Central memory CD8-positive, alpha-beta T cell (primary cell): ENCODE measurements at regions not wholly inside any gene's neighbourhood (a gene's known extent, or its start where the extent isn't known, plus 50 kb on each side); places are given as distances from the start of the nearest gene placed in this dataset.

Experiments used
- ATAC-seq: fragments of 150-1000 bp; cut with Tn5 transposase; replicated peaks from 2 replicates; pipeline ENCODE4 v1.10.0; 2022; ENCODE audit warnings: mild to moderate bottlenecking, moderate FRiP score, moderate number of reproducible peaks; ENCODE audit not compliant: poor library complexity, severe bottlenecking; ENCODE audit errors: extremely low read depth
- DNase-seq, 2 donors: peaks; one replicate each; pipeline ENCODE4 v3.0.0; 2021; ENCODE audit warnings: low spot score in 2 of 2
- H3K27ac Mint-ChIP-seq: one replicate; pipeline ENCODE4 v1.8.0; 2022; ENCODE audit warnings: low read depth, mild to moderate bottlenecking, moderate library complexity, mixed read lengths
- H3K27me3 Mint-ChIP-seq: one replicate; pipeline ENCODE4 v1.8.0; 2022; ENCODE audit warnings: mixed read lengths
- H3K36me3 Mint-ChIP-seq: one replicate; pipeline ENCODE4 v1.8.0; 2022; ENCODE audit warnings: mild to moderate bottlenecking, moderate library complexity, mixed read lengths; ENCODE audit not compliant: insufficient read depth
- H3K4me1 Mint-ChIP-seq: one replicate; pipeline ENCODE4 v1.8.0; 2022; ENCODE audit warnings: mixed read lengths
- H3K4me3 Mint-ChIP-seq: one replicate; pipeline ENCODE4 v1.8.0; 2022; ENCODE audit warnings: mild to moderate bottlenecking, moderate library complexity, mixed read lengths
- H3K9me3 Mint-ChIP-seq: one replicate; pipeline ENCODE4 v1.8.0; 2022; ENCODE audit warnings: mixed read lengths

DNA sequence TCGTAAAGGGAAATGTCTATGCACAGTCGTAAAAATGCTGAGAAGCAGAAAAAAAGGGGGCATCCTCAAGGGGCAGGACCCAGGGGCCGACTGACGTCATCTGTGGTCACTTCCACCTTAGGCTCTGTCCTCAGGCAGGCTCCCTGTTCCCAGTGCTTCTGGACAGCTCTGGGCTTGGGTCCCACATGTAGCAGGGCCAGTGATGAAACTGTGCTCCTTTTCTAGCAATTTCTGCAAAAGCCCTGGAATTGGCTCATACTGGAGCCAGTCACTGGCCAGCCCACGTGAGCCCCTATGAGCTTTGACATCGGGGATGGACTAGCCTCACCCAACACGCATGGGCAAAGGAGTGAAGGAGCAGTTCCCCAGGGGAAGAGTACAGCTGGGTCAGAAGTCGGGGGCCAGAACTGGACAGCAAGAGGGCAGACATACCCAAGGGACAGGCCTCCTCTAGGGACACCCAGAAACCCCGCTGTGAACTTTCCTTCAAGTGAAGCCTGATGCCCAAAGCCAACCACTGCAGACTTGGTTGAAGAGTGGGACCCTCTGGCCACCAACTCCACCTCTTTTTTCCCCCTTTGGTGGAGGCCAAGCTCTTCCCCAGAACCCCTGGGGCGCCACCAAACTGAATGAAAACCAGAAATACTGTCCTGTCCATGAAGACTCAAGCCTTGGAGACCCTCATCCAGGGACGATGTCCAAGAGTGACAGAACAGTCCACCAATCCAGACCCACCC lies 1349.0 kb downstream of the BRD1 start:
- H3K4me1 Mint-ChIP-seq: no peaks in the 10 kb centered on the region
- DNase-seq: no peak

DNA sequence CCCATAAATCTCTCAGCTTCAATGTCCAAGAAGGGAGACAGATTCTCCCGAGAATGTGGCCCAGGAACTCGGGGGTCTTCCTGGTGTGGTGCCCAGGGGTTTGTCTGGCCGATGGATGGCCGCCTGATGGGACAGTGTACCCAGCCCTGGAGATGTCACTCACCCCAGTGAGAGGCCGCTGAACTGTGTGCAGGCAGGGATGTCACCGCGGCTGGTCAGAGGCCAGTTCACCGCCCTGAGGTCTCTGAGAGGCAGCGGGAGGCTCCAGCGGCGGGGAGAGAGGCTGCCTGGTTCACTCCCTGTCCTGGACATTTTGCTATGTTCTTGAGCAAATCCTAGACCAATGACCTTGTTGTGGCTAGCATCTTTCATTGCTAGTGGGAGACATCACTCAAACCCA lies 1349.5 kb downstream of the BRD1 start:
- H3K4me3 Mint-ChIP-seq: no peak overlapping the region
- H3K36me3 Mint-ChIP-seq: no peaks in the 10 kb centered on the region
- DNase-seq (no peak), ATAC-seq (no peak)
- no peaks in the 10 kb centered on the region for H3K4me1 Mint-ChIP-seq
- peaks cover 38% of the 10 kb centered on the region for H3K27me3 Mint-ChIP-seq
- H3K27ac Mint-ChIP-seq: no peak overlapping the region
- H3K9me3 Mint-ChIP-seq: no peaks in the 10 kb centered on the region

More for the DNA sequence above, 1349.0 kb downstream of the BRD1 start:
- H3K4me3 Mint-ChIP-seq: no peak overlapping the region
- no peaks in the 10 kb centered on the region for H3K9me3 Mint-ChIP-seq
- no peak for ATAC-seq
- H3K27ac Mint-ChIP-seq: no peak overlapping the region
- H3K27me3 Mint-ChIP-seq: peaks cover 32% of the 10 kb centered on the region
- H3K36me3 Mint-ChIP-seq: no peaks in the 10 kb centered on the region

DNA sequence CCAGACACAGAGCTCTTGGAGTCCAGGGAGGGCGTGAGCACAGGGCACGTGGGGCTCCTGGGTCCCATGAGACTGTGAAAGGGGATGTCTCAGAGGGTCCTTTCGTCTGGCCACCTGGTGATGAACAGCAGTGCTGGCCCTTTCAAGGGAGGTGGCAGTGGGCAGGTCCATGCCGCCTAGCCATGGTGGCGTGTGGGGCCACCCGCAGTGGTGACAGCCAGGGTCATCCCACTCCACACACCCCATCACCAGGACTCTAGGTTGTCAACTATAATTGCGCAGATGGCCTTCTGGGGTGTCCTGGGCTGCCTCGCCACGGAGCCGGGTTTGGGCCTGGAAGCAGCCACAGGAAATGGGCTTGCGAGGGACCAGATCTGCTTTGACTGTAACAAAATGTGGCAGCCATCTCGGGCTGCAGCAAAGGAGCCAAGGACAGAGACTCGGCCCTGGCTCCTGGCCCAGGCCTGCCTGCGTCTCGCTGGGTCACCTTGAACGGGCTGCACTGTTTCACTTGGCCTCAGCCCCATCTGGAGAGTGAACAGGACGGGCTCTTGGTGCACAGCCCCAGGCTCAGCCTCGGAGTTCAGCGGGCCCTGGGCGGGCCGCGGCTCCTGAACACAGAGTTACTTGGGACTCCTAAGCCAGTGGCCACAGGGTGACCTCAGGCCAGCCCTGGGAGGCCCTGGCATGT lies 1350.5 kb downstream of the BRD1 start:
- Mint-ChIP-seq H3K36me3 (no peaks in the 10 kb centered on the region), H3K27ac (no peak overlapping the region), H3K27me3 (peaks cover 48% of the 10 kb centered on the region), H3K4me1 (no peaks in the 10 kb centered on the region), H3K4me3 (no peak overlapping the region), H3K9me3 (no peaks in the 10 kb centered on the region)
- DNase-seq (no peak), ATAC-seq (no peak)

- Mint-ChIP-seq H3K4me1 (no peaks in the 10 kb centered on the region), H3K27me3 (peaks cover 54% of the 10 kb centered on the region), H3K36me3 (no peaks in the 10 kb centered on the region), H3K27ac (no peak overlapping the region), H3K4me3 (no peak overlapping the region), H3K9me3 (no peaks in the 10 kb centered on the region)
- DNase-seq (no peak), ATAC-seq (no peak)
Measured at GRCh38 chr22:48476577-48476976, 1351.1 kb downstream of the BRD1 start.

DNA sequence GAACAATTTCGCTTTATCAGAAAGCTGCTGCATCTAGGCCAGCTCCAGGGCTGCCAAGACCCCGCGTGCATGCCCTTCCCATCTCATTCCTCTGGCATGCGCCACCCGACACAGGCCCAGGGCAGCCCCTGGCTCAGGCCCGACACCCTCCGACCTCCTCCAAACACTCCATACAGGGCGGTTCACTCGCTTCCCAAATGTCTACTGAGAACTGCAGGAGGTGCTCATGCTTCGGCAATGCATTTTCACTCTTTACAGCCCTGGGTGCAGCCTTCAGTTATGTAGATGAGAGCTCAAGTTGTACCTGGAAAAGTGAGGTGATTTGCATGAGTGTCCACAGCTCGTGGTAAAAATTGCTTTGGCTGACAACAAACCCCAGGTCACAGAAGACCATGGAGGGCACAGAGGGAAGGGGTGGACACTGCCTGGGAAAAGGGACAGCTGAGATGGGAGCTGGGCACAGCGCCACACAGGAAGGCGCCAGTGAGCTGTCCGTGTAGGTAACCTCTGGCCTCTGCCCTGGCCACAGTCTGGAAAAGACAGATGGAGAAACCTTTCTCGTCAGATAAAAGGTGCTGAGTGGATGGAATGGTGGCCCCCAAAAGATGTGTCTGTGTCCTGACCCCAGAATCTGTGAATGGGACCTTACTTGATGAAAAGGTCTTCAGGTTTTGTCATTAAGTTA lies 1351.9 kb downstream of the BRD1 start:
- ATAC-seq (no peak), DNase-seq (no peak)
- no peak overlapping the region for H3K27ac Mint-ChIP-seq

GRCh38 chr22:48474881-48475280 lies 1352.8 kb downstream of the BRD1 start:
- peaks cover 69% of the 10 kb centered on the region for H3K27me3 Mint-ChIP-seq

More for the DNA sequence above, 1351.9 kb downstream of the BRD1 start:
- Mint-ChIP-seq H3K27me3 (peaks cover 61% of the 10 kb centered on the region), H3K9me3 (no peaks in the 10 kb centered on the region), H3K36me3 (no peaks in the 10 kb centered on the region), H3K4me1 (no peaks in the 10 kb centered on the region), H3K4me3 (no peak overlapping the region)

DNA sequence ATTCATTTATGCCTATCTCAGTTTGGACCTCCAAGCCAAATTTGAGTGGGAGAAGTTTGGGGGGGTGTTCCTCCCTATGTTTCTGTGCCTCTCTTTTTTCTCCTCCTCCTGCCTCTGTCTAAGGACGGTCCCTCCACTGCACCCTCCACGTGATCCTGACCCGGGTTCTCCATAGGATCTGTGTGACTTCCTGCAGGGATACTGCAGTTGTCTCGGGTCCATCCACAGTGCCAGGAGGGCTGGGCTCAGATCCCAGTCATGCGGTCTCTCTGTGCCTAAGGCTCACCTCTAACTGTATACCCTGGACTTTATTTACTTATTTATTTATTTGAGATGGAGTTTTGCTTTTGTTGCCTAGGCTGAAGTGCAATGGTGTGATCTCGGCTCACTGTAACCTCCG lies 1354.5 kb downstream of the BRD1 start:
- Mint-ChIP-seq H3K36me3 (no peaks in the 10 kb centered on the region), H3K27ac (no peak overlapping the region), H3K9me3 (no peaks in the 10 kb centered on the region), H3K4me3 (no peak overlapping the region), H3K27me3 (peaks cover 69% of the 10 kb centered on the region), H3K4me1 (no peaks in the 10 kb centered on the region)
- DNase-seq: no peak
- ATAC-seq: no peak

More at GRCh38 chr22:48474881-48475280, 1352.8 kb downstream of the BRD1 start:
- DNase-seq (no peak), ATAC-seq (no peak)
- H3K36me3 Mint-ChIP-seq: no peaks in the 10 kb centered on the region
- no peaks in the 10 kb centered on the region for H3K9me3 Mint-ChIP-seq
- H3K4me3 Mint-ChIP-seq: no peak overlapping the region
- H3K4me1 Mint-ChIP-seq: no peaks in the 10 kb centered on the region
- no peak overlapping the region for H3K27ac Mint-ChIP-seq

- no peaks in the 10 kb centered on the region for H3K4me1 Mint-ChIP-seq
- no peak for DNase-seq
- no peaks in the 10 kb centered on the region for H3K36me3 Mint-ChIP-seq
- H3K9me3 Mint-ChIP-seq: no peaks in the 10 kb centered on the region
- ATAC-seq: no peak
- H3K27me3 Mint-ChIP-seq: peaks cover 16% of the 10 kb centered on the region
- no peak overlapping the region for H3K27ac Mint-ChIP-seq
- H3K4me3 Mint-ChIP-seq: no peak overlapping the region
Measured at GRCh38 chr22:48464246-48464645, 1363.4 kb downstream of the BRD1 start.

DNA sequence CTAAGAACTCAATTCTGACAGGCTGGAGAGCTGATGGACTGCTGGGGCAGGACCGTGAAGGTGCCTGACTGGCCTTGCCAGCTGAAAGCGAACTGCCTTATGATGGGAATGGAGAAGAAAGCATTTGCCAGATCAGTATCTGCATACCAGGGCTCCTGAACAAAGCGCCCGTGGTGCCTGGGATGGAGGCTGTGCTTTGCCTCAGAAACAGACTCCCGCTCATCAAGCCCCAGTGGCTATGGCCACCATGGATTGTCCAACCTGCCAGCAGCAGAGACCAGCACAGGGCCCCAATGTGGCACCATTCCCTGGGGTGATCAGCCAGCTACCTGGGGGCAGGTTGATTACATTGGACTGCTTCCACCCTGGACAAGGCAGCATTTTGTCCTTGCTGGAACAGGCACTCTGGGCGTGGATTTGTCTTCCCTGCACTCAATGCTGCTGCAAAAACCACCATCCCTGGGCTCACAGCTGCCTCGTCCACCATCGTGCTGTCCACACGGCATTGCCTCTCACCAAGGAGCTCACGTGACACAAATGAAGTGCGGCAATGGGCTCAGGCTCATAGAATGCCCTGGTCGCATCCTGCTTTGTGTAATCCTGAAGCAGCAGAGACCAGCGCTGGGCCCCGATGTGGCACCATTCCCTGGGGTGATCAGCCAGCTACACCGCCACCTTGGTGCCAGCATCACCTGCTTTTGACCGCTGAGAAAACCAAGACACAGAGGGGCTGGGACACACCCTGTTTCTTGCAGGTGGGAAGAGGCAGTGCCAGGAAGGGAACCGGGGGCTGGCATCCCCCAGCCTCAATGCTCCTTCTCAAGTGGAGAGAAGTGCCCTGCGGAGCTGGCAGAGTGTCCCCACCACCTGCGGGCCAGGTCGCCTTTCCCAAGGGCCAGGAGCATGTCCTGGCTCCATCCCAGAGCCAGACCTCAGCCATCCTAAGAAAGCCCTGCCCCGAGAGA lies 1367.5 kb downstream of the BRD1 start:
- Mint-ChIP-seq H3K36me3 (no peaks in the 10 kb centered on the region), H3K27ac (no peak overlapping the region), H3K9me3 (no peaks in the 10 kb centered on the region), H3K4me3 (no peak overlapping the region), H3K27me3 (peaks cover 45% of the 10 kb centered on the region), H3K4me1 (no peaks in the 10 kb centered on the region)
- ATAC-seq (no peak), DNase-seq (no peak)

DNA sequence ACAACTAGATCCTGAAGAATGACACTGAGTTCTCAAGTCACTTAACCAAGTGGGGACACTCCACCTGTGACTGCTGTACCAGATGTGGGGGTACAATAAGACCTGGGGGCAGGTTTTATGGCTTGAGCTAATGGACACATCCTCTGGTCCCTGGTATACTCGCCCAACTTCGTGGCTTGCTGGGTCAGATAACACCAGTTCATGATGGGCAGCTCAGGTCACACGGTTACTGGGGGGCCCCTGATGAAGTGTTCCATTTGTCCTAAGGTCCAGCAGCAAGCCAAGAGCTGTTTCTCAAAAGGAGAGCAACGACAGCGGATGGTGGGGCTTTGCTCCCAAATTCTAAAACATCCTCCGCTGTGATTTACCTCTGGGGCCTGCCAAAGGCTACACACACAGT lies 1368.4 kb downstream of the BRD1 start:
- DNase-seq (no peak), ATAC-seq (no peak)
- no peak overlapping the region for H3K4me3 Mint-ChIP-seq
- no peaks in the 10 kb centered on the region for H3K4me1 Mint-ChIP-seq
- H3K27me3 Mint-ChIP-seq: peaks cover 49% of the 10 kb centered on the region
- H3K27ac Mint-ChIP-seq: no peak overlapping the region
- H3K9me3 Mint-ChIP-seq: no peaks in the 10 kb centered on the region
- peaks cover 2% of the 10 kb centered on the region for H3K36me3 Mint-ChIP-seq

- Mint-ChIP-seq H3K4me1 (no peaks in the 10 kb centered on the region), H3K27ac (no peak overlapping the region), H3K9me3 (no peaks in the 10 kb centered on the region), H3K36me3 (peaks cover 5% of the 10 kb centered on the region), H3K27me3 (peaks cover 61% of the 10 kb centered on the region), H3K4me3 (no peak overlapping the region)
- no peak for ATAC-seq
- no peak for DNase-seq
Measured at GRCh38 chr22:48456449-48456848, 1371.2 kb downstream of the BRD1 start.
